ENCODE measurements at regions not wholly inside any gene's neighbourhood (a gene's known extent, or its start where the extent isn't known, plus 50 kb on each side); places are given as distances from the start of the nearest gene placed in this dataset.
"Not testable (repeated sequence)": the region's sequence is repeated elsewhere in the genome, so short reads cannot be mapped to it uniquely, and the experiment has no call there.

DNA sequence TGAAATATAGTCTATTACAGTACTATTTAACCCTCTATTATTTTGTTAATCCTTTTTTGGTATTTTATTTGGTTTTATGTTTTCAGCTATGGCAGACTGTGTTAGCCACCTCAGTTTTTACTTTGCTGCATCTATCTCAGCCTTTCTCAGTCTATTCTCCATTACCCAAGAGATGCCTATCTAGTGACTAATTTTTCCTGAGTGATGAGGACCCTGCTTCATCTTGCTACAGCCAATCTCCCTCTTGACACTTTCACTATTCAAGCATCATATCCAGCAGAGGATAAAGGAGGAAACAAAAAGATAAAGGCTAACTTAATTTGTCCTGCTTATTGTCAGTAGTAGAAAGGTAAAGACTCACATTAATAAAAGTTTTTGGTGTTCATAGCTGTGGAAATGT, 141.8 kb upstream of the NECTIN3 start:
- POLR2A ChIA-PET = no interaction called here
- Mint-ChIP-seq H3K36me3 (no peaks in the 10 kb centered on the region), H3K4me1 (no peaks in the 10 kb centered on the region), H3K27ac (no peak overlapping the region), H3K9me3 (no peaks in the 10 kb centered on the region), H3K27me3 (peaks cover 5 to 24% (median 8%) of the 10 kb centered on the region in 5 donors), H3K4me3 (no peak overlapping the region)
- ATAC-seq = no peak
- no peak for DNase-seq

- POLR2A ChIA-PET = no interaction called here
These were observed 139.0 kb upstream of the NECTIN3 start for GRCh38 chr3:110932567-110932966.

GRCh38 chr3:110933821-110934426, 137.7 kb upstream of the NECTIN3 start:
- POLR2A ChIA-PET = no interaction called here
- ATAC-seq = no peak
- Mint-ChIP-seq H3K27me3 (peaks cover 5 to 27% (median 7%) of the 10 kb centered on the region in 5 donors), H3K9me3 (no peaks in the 10 kb centered on the region), H3K27ac (no peak overlapping the region), H3K4me3 (no peak overlapping the region), H3K36me3 (no peaks in the 10 kb centered on the region), H3K4me1 (no peaks in the 10 kb centered on the region)
- DNase-seq = no peak

More at GRCh38 chr3:110932567-110932966, 139.0 kb upstream of the NECTIN3 start:
- no peak for ATAC-seq
- H3K36me3 Mint-ChIP-seq = no peaks in the 10 kb centered on the region
- H3K27me3 Mint-ChIP-seq = peaks cover 1 to 14% (median 5%) of the 10 kb centered on the region in 5 donors
- H3K4me3 Mint-ChIP-seq = no peak overlapping the region
- H3K27ac Mint-ChIP-seq = no peak overlapping the region
- no peaks in the 10 kb centered on the region for H3K4me1 Mint-ChIP-seq
- H3K9me3 Mint-ChIP-seq = no peaks in the 10 kb centered on the region
- DNase-seq = no peak

GRCh38 chr3:110938629-110939028, 133.0 kb upstream of the NECTIN3 start:
- H3K36me3 Mint-ChIP-seq = peaks cover 0 to 5% (median 0%) of the 10 kb centered on the region in 3 donors
- peaks cover 0 to 13% (median 5%) of the 10 kb centered on the region in 9 donors for H3K9me3 Mint-ChIP-seq
- ATAC-seq (no peak), DNase-seq (no peak)
- POLR2A ChIA-PET = no interaction called here
- H3K4me3 Mint-ChIP-seq = no peak overlapping the region
- no peaks in the 10 kb centered on the region for H3K4me1 Mint-ChIP-seq
- H3K27ac Mint-ChIP-seq = no peak overlapping the region
- peaks cover 7 to 37% (median 9%) of the 10 kb centered on the region in 5 donors for H3K27me3 Mint-ChIP-seq

GRCh38 chr3:110940055-110940454, 131.6 kb upstream of the NECTIN3 start:
- H3K9me3 Mint-ChIP-seq = peaks cover 0 to 22% (median 18%) of the 10 kb centered on the region in 9 donors

GRCh38 chr3:110944782-110945181, 126.8 kb upstream of the NECTIN3 start:
- DNase-seq (no peak), ATAC-seq (no peak)
- H3K27ac Mint-ChIP-seq = no peak overlapping the region
- POLR2A ChIA-PET = no interaction called here
- H3K9me3 Mint-ChIP-seq = peaks cover 11 to 62% (median 38%) of the 10 kb centered on the region in 9 donors
- H3K36me3 Mint-ChIP-seq = peaks cover 0 to 55% (median 9%) of the 10 kb centered on the region in 3 donors
- H3K4me1 Mint-ChIP-seq = no peaks in the 10 kb centered on the region
- H3K27me3 Mint-ChIP-seq = peaks cover 0 to 11% (median 4%) of the 10 kb centered on the region in 5 donors
- no peak overlapping the region for H3K4me3 Mint-ChIP-seq

More at GRCh38 chr3:110940055-110940454, 131.6 kb upstream of the NECTIN3 start:
- Mint-ChIP-seq H3K27me3 (peaks cover 7 to 37% (median 9%) of the 10 kb centered on the region in 5 donors), H3K4me1 (no peaks in the 10 kb centered on the region), H3K4me3 (no peak overlapping the region), H3K27ac (no peak overlapping the region), H3K36me3 (peaks cover 0 to 17% (median 0%) of the 10 kb centered on the region in 3 donors)
- ATAC-seq = no peak
- POLR2A ChIA-PET = no interaction called here
- DNase-seq = no peak

DNA sequence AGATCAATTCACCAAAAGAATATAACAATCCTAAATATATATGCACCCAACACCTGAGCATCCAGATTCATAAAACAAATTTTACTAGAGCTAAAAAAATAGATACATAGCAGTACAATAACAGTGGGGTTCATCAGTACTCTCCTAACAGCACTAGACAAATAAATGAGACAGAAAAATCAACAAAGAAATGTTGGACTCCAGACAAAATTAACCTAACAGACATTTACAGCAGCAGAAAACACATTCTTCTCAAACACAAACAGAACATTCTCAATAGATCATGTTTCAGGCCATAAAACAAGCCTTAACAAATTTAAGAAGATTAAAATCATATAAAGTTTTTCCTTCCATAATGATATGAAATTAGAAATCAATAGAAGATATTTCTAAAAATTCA, 124.8 kb upstream of the NECTIN3 start:
- H3K9me3 Mint-ChIP-seq = peaks cover 11 to 72% (median 50%) of the 10 kb centered on the region in 9 donors
- no peak for ATAC-seq
- no peak for DNase-seq
- H3K4me1 Mint-ChIP-seq = no peaks in the 10 kb centered on the region
- H3K27ac Mint-ChIP-seq = no peak overlapping the region
- no peak overlapping the region for H3K4me3 Mint-ChIP-seq
- peaks cover 0 to 60% (median 17%) of the 10 kb centered on the region in 3 donors for H3K36me3 Mint-ChIP-seq
- peaks cover 0 to 5% (median 1%) of the 10 kb centered on the region in 5 donors for H3K27me3 Mint-ChIP-seq
- POLR2A ChIA-PET = no interaction called here

DNA sequence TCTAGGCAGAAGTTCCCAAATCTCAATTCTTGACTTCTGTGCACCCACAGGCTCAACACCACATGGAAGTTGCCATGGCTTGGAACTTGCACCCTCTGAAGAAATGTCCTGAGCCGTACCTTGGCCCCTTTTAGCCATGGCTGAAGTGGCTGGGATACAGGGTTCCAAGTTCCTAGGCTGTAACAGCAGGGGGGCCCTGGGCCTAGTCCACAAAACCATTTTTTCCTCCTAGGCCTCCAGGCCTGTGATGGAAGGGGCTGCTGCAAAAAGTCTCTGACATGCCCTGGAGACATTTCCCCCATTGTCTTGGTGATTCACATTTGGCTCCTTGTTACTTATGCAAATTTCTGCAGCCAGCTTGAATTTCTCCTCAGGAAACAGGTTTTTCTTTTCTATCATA, 122.4 kb upstream of the NECTIN3 start:
- H3K4me1 Mint-ChIP-seq, POLR2A ChIA-PET, H3K27ac Mint-ChIP-seq, H3K4me3 Mint-ChIP-seq, DNase-seq, ATAC-seq, H3K27me3 Mint-ChIP-seq: not testable (repeated sequence)
- Mint-ChIP-seq H3K36me3 (peaks cover 0 to 51% (median 17%) of the 10 kb centered on the region in 3 donors), H3K9me3 (peaks cover 11 to 66% (median 53%) of the 10 kb centered on the region in 9 donors)

DNA sequence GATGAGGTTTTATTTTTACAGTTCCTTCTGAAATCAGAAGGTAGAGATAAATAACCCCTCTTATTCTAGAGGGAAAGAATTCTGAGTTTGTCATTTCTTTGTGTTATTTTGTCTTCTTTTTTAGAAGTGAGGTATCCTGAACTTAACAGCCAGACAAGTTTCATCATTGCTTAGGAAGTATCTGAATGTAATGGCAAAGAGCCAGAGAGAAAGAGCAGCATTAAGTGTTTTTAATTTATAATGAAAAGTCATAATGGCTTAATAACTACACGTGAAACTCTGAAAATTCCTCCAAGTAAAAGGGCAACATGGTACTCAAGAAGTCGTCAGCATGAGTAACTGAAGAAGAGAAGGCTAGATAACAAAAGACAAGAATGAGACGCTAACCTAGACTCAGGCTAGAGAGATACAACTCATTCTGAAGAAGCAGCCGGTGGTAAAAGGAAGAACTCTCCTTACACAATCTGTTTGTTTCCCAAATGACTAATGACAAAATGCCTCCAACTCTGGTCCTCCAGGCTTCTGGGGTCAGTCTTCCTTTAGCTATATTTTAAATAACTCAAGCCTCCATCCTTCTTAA, 116.2 kb upstream of the NECTIN3 start:
- H3K27me3 Mint-ChIP-seq = peaks cover 0 to 9% (median 1%) of the 10 kb centered on the region in 5 donors
- peaks cover 0 to 2% (median 0%) of the 10 kb centered on the region in 4 donors for H3K4me1 Mint-ChIP-seq
- H3K27ac Mint-ChIP-seq = no peak overlapping the region
- H3K9me3 Mint-ChIP-seq = peaks cover 0 to 16% (median 6%) of the 10 kb centered on the region in 9 donors
- H3K36me3 Mint-ChIP-seq = peaks cover 0 to 5% (median under 1%) of the 10 kb centered on the region in 3 donors
- no peak for DNase-seq
- no peak overlapping the region for H3K4me3 Mint-ChIP-seq
- POLR2A ChIA-PET = no interaction called here
- no peak for ATAC-seq

- peaks cover 0 to 14% (median 4%) of the 10 kb centered on the region in 9 donors for H3K9me3 Mint-ChIP-seq
- POLR2A ChIA-PET = no interaction called here
- H3K27me3 Mint-ChIP-seq = peaks cover 0 to 9% (median 2%) of the 10 kb centered on the region in 5 donors
- H3K36me3 Mint-ChIP-seq = peaks cover 0 to 3% (median 0%) of the 10 kb centered on the region in 3 donors
- DNase-seq (no peak), ATAC-seq (no peak)
- H3K4me1 Mint-ChIP-seq = peaks cover 0 to 2% (median 0%) of the 10 kb centered on the region in 4 donors
- H3K4me3 Mint-ChIP-seq = no peak overlapping the region
- no peak overlapping the region for H3K27ac Mint-ChIP-seq
These were observed 115.5 kb upstream of the NECTIN3 start for GRCh38 chr3:110956081-110956480.

GRCh38 chr3:110957247-110958025, 114.2 kb upstream of the NECTIN3 start:
- peaks cover 0 to 22% (median 8%) of the 10 kb centered on the region in 9 donors for H3K9me3 Mint-ChIP-seq
- no peak overlapping the region for H3K27ac Mint-ChIP-seq
- POLR2A ChIA-PET = no interaction called here
- no peaks in the 10 kb centered on the region for H3K36me3 Mint-ChIP-seq
- peaks cover 0 to 9% (median 2%) of the 10 kb centered on the region in 5 donors for H3K27me3 Mint-ChIP-seq
- H3K4me1 Mint-ChIP-seq = peaks cover 0 to 2% (median 0%) of the 10 kb centered on the region in 4 donors
- no peak overlapping the region for H3K4me3 Mint-ChIP-seq
- no peak for DNase-seq
- ATAC-seq = no peak

GRCh38 chr3:110958313-110959147, 113.1 kb upstream of the NECTIN3 start:
- H3K36me3 Mint-ChIP-seq = no peaks in the 10 kb centered on the region
- H3K27ac Mint-ChIP-seq = no peak overlapping the region
- H3K4me1 Mint-ChIP-seq = peaks cover 0 to 2% (median 0%) of the 10 kb centered on the region in 4 donors
- H3K27me3 Mint-ChIP-seq = peaks cover 0 to 9% (median 2%) of the 10 kb centered on the region in 5 donors
- peaks cover 3 to 31% (median 8%) of the 10 kb centered on the region in 9 donors for H3K9me3 Mint-ChIP-seq
- POLR2A ChIA-PET = no interaction called here
- ATAC-seq = no peak
- H3K4me3 Mint-ChIP-seq = no peak overlapping the region
- DNase-seq = no peak
